COLO829 (cell line): ENCODE measurements at regions not wholly inside any gene's neighbourhood (a gene's known extent, or its start where the extent isn't known, plus 50 kb on each side); places are given as distances from the start of the nearest gene placed in this dataset.
"Not testable (repeated sequence)": the region's sequence is repeated elsewhere in the genome, so short reads cannot be mapped to it uniquely, and the experiment has no call there.

Source experiments
- DNase-seq: peaks from one replicate; pipeline ENCODE4 v3.0.0; 2012; ENCODE audit warnings: low spot score

DNA sequence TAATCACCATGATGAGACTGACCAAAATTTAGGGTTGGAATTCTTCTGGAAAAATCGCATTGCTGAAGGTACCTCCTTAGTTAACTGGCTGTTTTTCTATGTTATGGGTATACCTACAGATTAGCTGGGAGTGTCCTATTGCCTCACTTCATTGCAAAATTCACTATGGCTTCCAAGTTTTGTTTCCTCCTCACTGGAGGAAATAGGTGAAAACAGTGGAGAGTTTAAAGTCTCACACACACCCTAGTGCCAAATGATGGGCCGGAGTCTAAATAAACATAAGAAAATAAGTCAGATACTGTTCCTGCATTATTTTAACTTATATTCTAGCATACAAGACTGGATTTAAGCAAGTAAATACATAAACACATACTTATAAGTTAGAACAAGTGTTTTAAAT, 98.2 kb downstream of the AHR start:
- no peak for DNase-seq

DNA sequence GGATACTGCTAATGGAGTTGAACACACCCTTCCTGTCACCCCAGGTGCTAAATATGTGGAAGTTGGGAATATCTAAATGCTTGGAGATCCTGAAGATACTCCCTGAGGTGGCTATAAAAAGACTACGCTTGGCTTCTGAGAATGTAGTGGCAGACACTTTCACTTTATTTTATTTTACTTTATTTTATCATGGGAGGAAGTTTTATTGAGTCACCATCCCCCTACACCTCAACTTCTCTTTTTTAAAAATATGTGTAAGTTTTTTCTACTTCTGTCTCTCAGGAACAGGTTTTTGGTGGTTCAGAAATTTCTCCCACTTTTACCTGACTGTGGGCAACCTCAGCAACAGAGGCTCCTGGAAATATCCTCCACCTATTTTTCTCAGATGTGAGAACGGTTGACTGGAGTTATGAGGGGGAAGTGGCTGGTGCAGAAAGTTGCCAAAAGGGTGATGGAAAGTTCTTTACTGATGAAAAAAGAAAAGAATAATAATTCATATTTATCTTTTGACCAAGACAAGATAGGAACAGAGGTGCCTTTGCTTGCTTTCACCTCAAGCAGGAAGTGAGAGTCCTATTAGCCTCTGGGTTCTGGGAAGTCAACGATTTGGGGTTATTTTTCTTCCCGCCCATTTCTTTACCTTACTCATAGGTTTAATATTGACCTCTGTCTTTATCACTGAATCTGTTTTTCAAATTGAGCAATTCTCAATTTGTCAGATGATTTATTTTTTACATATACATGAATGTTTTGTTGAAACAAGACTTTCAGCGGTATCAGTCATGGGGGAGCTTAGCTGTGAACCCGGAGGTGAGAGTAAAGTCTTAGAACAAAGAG, 103.6 kb downstream of the AHR start:
- DNase-seq = no peak

DNA sequence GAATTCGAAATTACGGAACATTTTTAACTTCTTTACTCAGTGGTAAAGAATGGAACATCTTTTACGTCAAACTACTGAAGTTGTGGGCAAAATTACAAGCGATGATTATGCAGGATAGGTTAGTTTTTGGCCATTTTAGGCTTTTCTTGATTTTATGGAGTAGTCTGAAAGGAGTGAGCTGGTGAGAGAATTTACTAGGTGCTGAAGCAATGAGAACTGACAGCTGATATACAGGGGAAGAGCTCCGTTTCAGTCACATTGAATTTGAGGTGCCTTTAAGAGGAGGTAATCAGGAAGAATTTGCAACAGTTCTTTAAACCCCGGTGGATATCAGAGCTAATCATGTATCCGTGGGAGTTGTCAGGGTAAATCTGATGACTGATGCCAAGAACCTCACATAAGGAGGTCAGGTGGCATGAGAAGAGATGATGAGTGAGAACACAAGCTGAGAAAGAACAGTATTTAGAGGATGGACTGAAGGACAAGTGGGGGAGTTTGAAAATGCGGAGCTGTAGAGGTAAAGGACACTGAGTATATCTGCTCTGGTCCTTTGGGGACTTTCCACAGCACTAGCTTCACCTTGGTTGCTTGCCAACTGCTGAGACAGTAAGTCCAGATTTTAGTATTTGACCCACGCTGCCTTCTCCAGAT, 104.3 kb downstream of the AHR start:
- DNase-seq = no peak

DNA sequence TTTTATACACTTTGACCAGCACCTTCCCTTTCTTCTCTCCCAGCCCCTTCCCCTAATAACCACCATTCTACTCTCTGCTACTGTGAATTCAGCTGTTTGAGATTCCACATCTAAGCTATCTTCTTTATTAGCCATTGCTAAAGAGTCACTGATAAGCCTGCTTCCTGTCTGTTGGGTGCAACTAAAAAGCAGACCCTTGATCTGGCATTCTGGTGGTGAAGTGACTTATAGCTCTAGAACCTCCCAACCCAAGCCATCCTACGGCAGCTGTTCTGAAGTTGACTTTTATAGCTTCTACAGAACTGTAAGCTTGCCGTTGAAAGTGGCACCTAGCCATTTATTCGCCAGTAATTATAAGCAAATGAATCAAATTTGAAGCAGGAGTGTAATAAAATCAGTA, 105.6 kb downstream of the AHR start:
- no peak for DNase-seq

DNA sequence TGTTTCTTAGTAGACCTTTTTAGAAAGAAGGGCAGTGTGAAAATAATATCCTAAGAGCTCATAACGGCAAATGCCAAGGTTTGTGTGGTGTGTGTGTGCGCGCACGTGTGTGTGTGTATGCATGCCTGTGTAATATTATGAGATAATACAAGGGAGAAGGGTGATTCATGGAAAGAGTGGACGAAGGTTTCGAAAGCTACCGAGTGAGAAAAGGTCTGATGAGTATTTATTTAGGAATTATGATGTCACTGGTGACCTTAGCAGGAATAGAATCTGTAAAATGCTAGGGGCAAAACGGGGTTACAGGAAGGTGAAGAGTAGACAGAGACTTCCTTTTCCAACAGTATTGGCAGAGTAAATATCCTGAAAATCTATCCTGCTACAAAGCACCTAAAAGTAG, 107.3 kb downstream of the AHR start:
- DNase-seq = peak; percentile 48

DNA sequence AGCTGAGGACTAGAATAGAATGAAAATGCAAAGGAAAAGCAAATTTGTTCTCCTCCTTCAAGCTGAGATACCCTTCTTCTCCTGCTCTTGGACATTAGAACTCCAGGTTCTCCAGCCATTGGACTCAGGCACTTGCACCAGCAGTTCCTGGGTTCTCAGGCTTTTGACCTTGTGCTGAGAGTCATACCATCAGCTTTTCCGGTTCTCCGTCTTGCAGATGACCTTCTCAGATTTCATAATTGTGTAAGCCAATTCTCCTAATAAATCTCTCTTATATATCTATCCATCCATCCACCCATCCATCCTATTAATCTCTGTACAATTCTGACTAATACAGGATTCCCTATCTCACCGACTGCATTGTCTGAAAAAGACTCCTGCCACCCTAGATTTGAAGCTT, 108.3 kb downstream of the AHR start:
- no peak for DNase-seq

DNA sequence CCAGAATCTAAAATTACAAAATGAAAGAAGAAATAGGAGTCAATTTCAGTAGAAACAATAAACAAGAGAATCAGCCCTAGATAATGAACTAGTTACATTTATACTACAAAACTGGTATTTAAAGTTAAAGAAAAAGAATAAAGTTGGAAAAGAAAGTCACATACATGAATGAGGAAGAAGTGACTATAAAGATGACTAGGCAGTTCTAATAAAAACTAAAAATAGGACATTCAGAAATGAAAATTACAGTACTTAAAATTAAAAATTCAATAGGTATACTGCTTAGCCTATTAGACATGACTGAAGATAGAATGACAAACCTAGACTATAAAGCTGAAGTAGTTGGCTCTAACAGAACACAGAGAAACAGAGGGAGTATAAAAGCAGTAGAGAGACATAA, 108.8 kb downstream of the AHR start:
- no peak for DNase-seq

DNA sequence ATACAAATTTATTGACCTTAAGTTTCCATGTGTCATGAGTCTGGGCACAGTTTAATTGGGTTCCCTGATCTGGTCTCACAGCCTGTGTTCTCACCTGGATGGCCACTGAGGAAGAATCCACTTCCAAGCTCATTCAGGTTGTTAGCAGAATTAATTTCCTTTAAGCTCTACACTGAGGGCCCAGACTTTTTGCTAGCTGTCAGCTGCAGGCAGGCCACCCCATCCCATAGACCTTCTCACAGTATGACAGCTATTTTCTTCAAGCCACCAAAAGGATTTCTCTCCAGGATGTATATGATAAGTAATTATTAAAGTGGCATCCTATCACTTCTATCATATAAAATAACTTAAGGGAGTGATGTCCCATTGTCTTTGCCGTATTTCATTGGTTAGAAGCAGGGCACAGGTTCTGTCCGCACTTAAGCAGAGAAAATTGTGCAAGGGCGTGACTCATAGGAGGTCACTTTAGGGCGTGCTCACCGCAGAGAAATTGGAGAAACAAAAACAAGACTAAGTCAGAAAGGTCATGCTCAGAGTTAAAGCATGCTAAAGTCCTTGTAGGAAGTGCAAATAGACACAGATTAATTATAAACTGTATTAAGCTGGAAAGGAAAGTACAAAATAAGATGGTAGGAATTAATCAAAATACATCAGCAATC, 109.9 kb downstream of the AHR start:
- peak; percentile 45 for DNase-seq

DNA sequence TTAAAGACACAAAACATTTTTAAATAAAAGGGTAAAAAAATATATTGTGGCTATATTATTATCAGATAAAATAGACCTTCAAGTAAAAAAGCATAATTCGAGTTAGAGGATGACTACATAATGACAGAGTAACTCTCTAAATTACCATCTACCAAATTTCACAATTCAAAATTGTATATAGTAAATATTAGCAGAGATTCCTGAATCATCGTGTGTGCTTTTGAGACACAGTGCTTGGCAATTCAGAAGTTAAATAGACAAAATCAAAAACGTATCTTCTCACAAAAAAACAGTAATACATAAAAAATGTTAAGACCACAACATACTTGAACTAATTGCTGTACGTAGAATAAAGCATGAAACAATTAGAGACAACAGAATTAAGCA, 110.4 kb downstream of the AHR start:
- DNase-seq = no peak

DNA sequence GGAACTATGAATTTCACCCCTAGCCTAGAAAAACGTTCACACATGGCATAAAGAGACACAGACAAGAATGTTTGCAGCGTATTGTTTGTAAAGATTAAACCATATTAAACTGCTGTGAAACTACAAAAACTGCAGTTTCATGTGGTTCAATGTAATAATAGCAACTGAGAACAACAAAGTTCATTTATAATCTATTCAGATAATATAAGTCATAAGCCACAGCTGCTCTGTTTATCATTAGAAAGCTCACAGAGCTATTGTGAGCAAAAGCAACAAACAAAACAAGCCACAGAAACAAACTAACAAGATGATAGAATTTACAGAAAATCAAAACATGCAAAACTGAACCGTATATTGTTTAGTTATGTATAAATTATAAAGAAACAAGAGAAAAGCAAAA, 113.5 kb downstream of the AHR start:
- DNase-seq = no peak

DNA sequence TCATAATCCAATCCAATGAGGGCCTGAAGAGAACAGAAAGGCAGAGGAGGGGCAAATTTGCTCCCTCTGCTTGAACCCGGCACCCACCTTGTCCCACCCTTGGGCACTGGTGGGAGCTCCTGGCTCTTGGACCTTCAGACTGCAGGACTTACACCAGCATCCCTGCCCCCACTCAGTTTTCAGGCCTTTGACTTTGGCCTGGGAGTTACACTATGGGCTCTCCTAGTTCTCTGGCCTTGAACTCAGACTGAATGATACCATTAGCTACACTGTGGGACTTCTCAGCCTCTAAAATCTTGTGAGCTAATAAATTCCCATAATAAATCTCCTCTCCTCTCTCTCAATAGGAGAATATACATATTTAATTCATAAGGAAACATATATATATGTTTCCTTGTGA, 114.4 kb downstream of the AHR start:
- DNase-seq = no peak

DNA sequence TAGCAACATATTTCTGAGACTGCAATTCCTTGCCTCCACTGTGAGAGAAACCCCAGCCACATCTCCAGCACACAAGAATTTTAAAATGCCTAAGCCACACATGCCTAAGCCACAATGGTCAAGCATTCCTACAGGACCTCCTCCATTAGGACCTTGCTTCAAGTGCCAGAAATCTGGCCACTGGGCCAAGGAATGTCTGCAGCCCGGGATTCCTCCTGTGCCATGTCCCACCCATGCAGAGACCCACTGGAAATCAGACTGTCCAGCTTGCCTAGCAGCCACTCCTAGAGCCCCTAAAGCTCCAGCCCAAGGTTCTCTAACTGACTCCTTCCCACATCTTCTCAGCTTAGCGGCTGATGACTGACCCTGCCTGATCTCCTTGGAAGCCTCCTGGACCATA, 117.5 kb downstream of the AHR start:
- DNase-seq = no peak

DNA sequence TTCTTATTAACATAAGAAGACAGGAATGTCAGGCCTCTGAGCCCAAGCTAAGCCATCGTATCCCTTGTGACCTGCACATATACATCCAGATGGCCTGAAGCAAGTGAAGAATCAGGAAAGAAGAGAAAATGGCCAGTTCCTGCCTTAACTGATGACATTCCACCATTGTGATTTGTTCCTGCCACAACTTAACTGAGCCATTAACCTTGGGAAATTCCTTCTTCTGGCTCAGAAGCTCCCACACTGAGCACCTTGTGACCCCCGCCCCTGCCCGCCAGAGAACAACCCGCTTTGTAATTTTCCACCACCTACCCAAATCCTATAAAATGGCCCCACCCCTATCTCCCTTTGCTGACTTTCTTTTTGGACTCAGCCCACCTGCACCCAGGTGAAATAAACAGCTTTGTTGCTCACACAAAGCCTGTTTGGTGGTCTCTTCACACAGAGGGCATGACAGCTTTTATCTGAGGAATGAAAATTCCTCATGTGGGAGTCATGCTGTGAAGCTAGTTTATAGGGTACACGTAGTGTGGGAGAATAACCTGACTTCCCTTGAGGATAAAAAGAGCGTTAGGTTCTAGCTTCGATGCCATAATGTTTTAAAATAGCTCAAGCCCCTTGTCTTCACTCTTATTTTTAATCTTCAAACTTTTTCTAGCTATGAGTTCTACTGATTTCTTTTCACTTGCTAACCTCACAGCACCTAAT, 122.0 kb downstream of the AHR start:
- DNase-seq = not testable (repeated sequence)

DNA sequence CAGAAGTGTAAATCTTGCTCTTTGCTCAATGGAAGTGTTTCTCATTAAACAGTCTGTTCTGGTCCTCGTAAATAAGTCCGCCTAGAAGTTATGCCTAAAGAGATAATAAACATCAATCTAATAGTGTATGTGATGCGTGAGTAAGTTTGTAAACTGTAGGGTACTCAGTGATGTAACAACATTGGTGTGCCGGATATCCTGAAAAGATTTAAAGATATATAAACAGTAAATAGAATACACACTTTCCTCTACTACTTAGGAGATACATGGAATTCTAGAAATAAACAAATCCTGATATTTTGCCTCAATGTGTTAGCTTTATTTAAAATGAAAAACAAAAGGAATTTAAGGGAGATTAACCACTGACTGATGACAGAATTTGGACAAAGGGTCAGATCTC, 123.5 kb downstream of the AHR start:
- no peak for DNase-seq

DNA sequence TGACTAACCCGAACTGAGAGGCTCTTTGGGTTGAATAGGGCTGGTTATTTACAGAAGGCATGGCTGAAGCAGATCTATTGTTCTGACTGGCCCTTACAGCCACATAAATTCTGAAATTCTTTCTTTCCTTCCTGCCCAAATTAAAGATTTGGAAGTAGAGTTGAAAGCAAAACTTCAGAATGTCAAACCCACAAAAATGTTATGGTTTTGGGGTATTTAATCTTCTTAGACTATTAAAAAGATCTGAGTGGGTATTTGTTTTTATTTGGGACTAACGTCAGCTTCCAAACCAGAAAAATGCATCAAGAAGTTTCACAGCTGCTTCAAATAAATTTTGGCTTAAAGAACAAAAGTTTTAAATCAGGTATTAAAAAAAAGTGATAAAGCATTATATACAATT, 124.5 kb downstream of the AHR start:
- DNase-seq = peak; percentile 18

DNA sequence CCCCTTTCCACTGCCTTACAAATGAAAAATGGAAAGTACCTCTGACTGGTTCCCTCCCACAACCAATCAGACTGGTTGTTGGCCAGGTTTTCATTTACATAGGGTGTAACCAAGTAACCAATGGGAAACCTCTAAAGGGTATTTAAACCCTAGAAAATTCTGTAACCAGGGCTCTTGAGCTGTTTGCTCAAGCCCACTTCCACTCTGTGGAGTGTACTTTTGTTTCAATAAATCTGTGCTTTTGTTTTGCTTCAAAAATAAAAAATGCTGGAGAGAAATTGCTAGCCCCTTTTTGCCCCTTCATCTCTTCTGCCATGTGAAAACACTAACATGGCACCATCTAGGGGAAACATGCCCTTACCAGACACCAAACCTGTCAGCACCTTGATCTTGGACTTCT, 129.5 kb downstream of the AHR start:
- DNase-seq = no peak

DNA sequence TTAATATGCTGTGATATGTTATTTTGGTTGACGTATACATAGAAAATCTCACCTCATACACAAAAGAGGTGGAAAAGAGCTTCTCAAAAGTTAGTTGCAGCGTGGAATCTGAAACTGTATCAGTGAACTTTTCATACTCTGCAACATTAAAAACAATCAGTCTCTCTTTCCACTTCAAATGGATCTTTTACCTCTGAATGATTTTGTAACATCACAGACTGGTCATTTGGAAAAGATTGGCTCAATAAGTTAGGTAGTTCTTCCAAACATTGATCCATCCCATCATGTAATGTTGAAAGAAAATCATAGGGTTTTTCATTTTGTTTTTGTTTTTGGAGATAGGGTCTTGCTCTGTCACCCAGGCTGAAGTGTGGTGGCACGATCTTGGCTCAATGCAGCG, 131.1 kb downstream of the AHR start:
- DNase-seq = no peak

DNA sequence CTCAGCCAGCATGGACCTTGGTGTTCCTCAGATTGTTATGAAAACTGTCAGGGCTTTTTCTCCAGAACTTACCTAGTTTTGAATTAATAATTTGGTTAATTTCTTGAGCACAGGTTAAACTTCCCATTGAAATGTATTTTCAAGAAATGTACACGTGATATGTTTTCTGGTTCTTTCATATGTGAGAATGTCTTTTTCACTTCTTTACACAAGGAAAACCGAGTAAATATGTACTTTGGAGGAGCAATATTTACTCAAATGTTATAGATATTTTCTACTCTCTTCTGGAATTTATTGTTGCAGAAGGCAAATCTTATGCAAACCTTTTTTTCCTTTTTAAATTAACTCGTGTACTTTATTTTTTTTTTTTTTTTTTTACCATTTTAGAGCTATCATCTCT, 134.3 kb downstream of the AHR start:
- DNase-seq = no peak

DNA sequence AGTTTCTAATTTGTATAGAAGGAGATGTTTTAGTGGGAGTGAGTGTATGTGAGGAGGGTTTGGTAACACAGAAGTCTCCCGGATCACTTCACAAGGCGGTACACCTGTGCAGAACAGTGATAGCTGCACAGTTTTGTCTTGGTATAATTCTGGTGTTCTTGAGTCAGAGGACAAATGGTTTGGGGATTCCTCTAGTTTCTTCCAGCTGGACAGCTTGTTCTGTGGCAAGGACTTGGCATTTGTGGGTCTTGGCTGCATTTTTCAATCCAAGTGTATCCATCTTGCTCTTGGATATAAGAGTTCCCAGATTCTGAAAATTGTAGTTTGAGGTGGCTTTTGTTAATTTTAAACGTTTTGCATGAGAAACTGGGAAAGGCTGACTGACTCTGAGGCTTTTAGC, 135.7 kb downstream of the AHR start:
- no peak for DNase-seq

DNA sequence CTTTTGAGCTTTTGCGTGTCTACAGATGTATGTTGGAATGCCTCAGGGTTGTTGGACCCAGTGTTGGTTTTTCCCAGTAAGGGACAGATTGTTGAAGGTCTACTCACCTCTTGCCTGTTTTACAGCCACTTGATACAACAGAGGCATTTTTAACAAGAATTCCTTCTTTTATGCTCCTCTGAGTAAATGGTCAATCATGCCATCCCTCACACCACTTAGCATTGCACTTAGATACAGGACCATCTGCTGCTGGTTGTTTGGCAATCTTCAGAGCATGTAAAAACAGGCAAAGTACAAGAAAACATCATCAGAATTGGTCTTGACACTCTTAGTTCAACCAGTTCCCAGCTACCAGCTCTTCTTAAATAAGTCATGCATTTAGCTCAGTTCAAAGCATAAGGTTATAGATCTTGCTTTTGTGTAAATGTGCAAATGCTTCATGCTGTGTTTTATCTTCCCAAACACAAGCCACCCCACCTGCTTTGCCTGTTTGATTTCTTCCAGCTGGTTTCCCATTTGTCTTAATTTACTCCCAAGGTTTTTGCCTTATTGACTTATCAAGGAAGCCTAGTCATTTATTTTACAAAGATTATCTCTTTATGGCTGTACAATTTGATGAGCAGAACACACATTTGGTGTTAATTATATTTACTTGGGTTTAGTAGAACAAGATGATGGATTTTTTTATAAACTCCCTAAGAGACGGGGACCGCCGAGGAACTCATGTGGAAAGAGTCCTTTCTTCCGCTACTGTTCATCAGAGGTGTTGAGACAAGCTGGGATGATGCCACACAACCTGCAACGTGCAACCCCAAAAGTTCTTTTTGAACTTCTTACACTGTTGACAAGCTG, 136.6 kb downstream of the AHR start:
- DNase-seq = no peak

DNA sequence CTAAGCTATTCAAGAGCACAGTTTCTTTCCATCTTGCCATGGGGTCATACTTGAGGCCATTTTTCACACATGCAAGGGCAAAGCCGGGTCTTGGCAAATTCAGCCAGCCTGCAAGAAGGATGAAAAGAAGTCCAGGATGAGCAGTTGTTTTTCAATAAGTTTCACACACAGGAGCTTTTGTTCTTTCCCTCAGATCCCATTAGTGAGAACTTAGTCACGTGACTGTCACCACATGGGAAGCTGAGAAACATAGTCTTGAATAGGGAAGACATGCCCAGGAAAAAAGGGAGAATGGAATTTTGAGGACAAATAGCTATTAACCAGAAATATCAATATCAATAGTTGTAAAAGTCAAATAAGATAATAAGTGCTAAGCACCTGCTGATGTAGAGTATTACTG, 137.7 kb downstream of the AHR start:
- peak; percentile 88 for DNase-seq

DNA sequence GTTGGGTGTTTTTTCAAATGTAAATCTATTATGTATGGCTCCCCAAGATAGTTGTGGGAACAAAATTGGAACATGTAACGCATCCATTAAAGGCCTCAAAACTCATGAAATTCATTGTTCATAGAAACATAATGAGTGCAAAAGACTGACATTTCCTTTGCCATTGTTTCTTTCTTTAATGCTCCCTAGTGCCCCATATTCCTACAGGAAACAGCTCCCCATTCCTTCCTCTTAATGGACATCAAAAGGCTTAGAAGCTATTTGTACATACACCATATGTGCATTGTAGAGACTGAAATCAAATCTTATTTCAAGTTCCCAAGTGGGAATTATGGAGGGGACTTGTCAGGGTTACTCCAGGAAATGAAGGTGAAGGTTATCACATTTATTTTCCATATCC, 139.1 kb downstream of the AHR start:
- no peak for DNase-seq
